ENCODE measurements at regions not wholly inside any gene's neighbourhood (a gene's known extent, or its start where the extent isn't known, plus 50 kb on each side); places are given as distances from the start of the nearest gene placed in this dataset.

GRCh38 chr14:32019276-32019675, 57.8 kb upstream of the ARHGAP5 start:
- Histone ChIP-seq H3K4me2 (ENCODE audit: low read depth, low read length, poor library complexity, severe bottlenecking) (no peak overlapping the region), H3K79me2 (ENCODE audit: low read length) (no peaks in the 10 kb centered on the region), H3K36me3 (ENCODE audit: insufficient read depth, low read length) (no peaks in the 10 kb centered on the region), H3K27ac (ENCODE audit: low read length) (no peak overlapping the region), H3K27me3 (ENCODE audit: low read length) (no peaks in the 10 kb centered on the region), H3K9ac (ENCODE audit: low read length) (no peak overlapping the region), H3K4me3 (ENCODE audit: low read length) (no peak overlapping the region), H4K20me1 (ENCODE audit: insufficient read depth, low read depth, low read length) (no peaks in the 10 kb centered on the region), H2AFZ (ENCODE audit: low read length) (no peak overlapping the region), H3K9me2 (replicated peaks; ENCODE audit: insufficient read depth, low read length) (no peaks in the 10 kb centered on the region), H3K9me3 (ENCODE audit: low read length) (no peaks in the 10 kb centered on the region), H3K4me1 (ENCODE audit: low read length) (no peaks in the 10 kb centered on the region)
- no peak for DNase-seq

- no peak overlapping the region for H3K9ac ChIP-seq (ENCODE audit: low read length)
- no peak overlapping the region for H3K4me2 ChIP-seq (ENCODE audit: low read depth, low read length, poor library complexity, severe bottlenecking)
- no peak for DNase-seq
- H3K9me2 ChIP-seq (replicated peaks; ENCODE audit: insufficient read depth, low read length) = no peaks in the 10 kb centered on the region
- no peak overlapping the region for H3K4me3 ChIP-seq (ENCODE audit: low read length)
- no peaks in the 10 kb centered on the region for H3K27me3 ChIP-seq (ENCODE audit: low read length)
- no peaks in the 10 kb centered on the region for H4K20me1 ChIP-seq (ENCODE audit: insufficient read depth, low read depth, low read length)
- no peaks in the 10 kb centered on the region for H3K4me1 ChIP-seq (ENCODE audit: low read length)
- H2AFZ ChIP-seq (ENCODE audit: low read length) = no peak overlapping the region
- no peaks in the 10 kb centered on the region for H3K9me3 ChIP-seq (ENCODE audit: low read length)
- H3K79me2 ChIP-seq (ENCODE audit: low read length) = no peaks in the 10 kb centered on the region
- H3K36me3 ChIP-seq (ENCODE audit: insufficient read depth, low read length) = no peaks in the 10 kb centered on the region
- no peak overlapping the region for H3K27ac ChIP-seq (ENCODE audit: low read length)
Measured at GRCh38 chr14:32020882-32021281, 56.2 kb upstream of the ARHGAP5 start.

GRCh38 chr14:32021341-32021740, 55.8 kb upstream of the ARHGAP5 start:
- no peaks in the 10 kb centered on the region for H3K9me3 ChIP-seq (ENCODE audit: low read length)
- no peaks in the 10 kb centered on the region for H3K36me3 ChIP-seq (ENCODE audit: insufficient read depth, low read length)
- no peak overlapping the region for H3K4me2 ChIP-seq (ENCODE audit: low read depth, low read length, poor library complexity, severe bottlenecking)
- no peak for DNase-seq
- H3K9ac ChIP-seq (ENCODE audit: low read length) = no peak overlapping the region
- H4K20me1 ChIP-seq (ENCODE audit: insufficient read depth, low read depth, low read length) = no peaks in the 10 kb centered on the region
- no peaks in the 10 kb centered on the region for H3K9me2 ChIP-seq (replicated peaks; ENCODE audit: insufficient read depth, low read length)
- H3K79me2 ChIP-seq (ENCODE audit: low read length) = no peaks in the 10 kb centered on the region
- H3K27ac ChIP-seq (ENCODE audit: low read length) = no peak overlapping the region
- H3K4me1 ChIP-seq (ENCODE audit: low read length) = no peaks in the 10 kb centered on the region
- H3K27me3 ChIP-seq (ENCODE audit: low read length) = no peaks in the 10 kb centered on the region
- no peak overlapping the region for H3K4me3 ChIP-seq (ENCODE audit: low read length)
- no peak overlapping the region for H2AFZ ChIP-seq (ENCODE audit: low read length)

- Histone ChIP-seq H3K4me1 (ENCODE audit: low read length) (no peaks in the 10 kb centered on the region), H3K4me3 (ENCODE audit: low read length) (no peak overlapping the region), H3K9me3 (ENCODE audit: low read length) (no peaks in the 10 kb centered on the region), H3K27ac (ENCODE audit: low read length) (no peak overlapping the region), H3K4me2 (ENCODE audit: low read depth, low read length, poor library complexity, severe bottlenecking) (no peak overlapping the region), H3K9ac (ENCODE audit: low read length) (no peak overlapping the region), H3K9me2 (replicated peaks; ENCODE audit: insufficient read depth, low read length) (no peaks in the 10 kb centered on the region), H2AFZ (ENCODE audit: low read length) (no peak overlapping the region), H4K20me1 (ENCODE audit: insufficient read depth, low read depth, low read length) (no peaks in the 10 kb centered on the region), H3K36me3 (ENCODE audit: insufficient read depth, low read length) (no peaks in the 10 kb centered on the region), H3K79me2 (ENCODE audit: low read length) (no peaks in the 10 kb centered on the region), H3K27me3 (ENCODE audit: low read length) (no peaks in the 10 kb centered on the region)
- DNase-seq = no peak
Measured at GRCh38 chr14:32022525-32022924, 54.6 kb upstream of the ARHGAP5 start.

GRCh38 chr14:32022938-32023466, 54.1 kb upstream of the ARHGAP5 start:
- Histone ChIP-seq H3K9me3 (ENCODE audit: low read length) (no peaks in the 10 kb centered on the region), H2AFZ (ENCODE audit: low read length) (no peak overlapping the region)

GRCh38 chr14:32023540-32023939, 53.6 kb upstream of the ARHGAP5 start:
- peaks cover 3% of the 10 kb centered on the region for H3K4me1 ChIP-seq (ENCODE audit: low read length)
- H3K36me3 ChIP-seq (ENCODE audit: insufficient read depth, low read length) = no peaks in the 10 kb centered on the region
- no peak overlapping the region for H3K4me2 ChIP-seq (ENCODE audit: low read depth, low read length, poor library complexity, severe bottlenecking)
- no peak overlapping the region for H3K27ac ChIP-seq (ENCODE audit: low read length)
- no peak overlapping the region for H3K4me3 ChIP-seq (ENCODE audit: low read length)
- no peaks in the 10 kb centered on the region for H3K79me2 ChIP-seq (ENCODE audit: low read length)
- H3K9ac ChIP-seq (ENCODE audit: low read length) = no peak overlapping the region
- H3K9me2 ChIP-seq (replicated peaks; ENCODE audit: insufficient read depth, low read length) = no peaks in the 10 kb centered on the region
- H3K9me3 ChIP-seq (ENCODE audit: low read length) = no peaks in the 10 kb centered on the region
- no peaks in the 10 kb centered on the region for H4K20me1 ChIP-seq (ENCODE audit: insufficient read depth, low read depth, low read length)
- H3K27me3 ChIP-seq (ENCODE audit: low read length) = no peaks in the 10 kb centered on the region
- H2AFZ ChIP-seq (ENCODE audit: low read length) = no peak overlapping the region
- no peak for DNase-seq

More at GRCh38 chr14:32022938-32023466, 54.1 kb upstream of the ARHGAP5 start:
- H3K9me2 ChIP-seq (replicated peaks; ENCODE audit: insufficient read depth, low read length) = no peaks in the 10 kb centered on the region
- no peak overlapping the region for H3K4me3 ChIP-seq (ENCODE audit: low read length)
- no peaks in the 10 kb centered on the region for H3K36me3 ChIP-seq (ENCODE audit: insufficient read depth, low read length)
- no peak overlapping the region for H3K27ac ChIP-seq (ENCODE audit: low read length)
- H3K79me2 ChIP-seq (ENCODE audit: low read length) = no peaks in the 10 kb centered on the region
- H4K20me1 ChIP-seq (ENCODE audit: insufficient read depth, low read depth, low read length) = no peaks in the 10 kb centered on the region
- DNase-seq = no peak
- H3K9ac ChIP-seq (ENCODE audit: low read length) = no peak overlapping the region
- no peaks in the 10 kb centered on the region for H3K27me3 ChIP-seq (ENCODE audit: low read length)
- H3K4me2 ChIP-seq (ENCODE audit: low read depth, low read length, poor library complexity, severe bottlenecking) = no peak overlapping the region
- no peaks in the 10 kb centered on the region for H3K4me1 ChIP-seq (ENCODE audit: low read length)

- H4K20me1 ChIP-seq (ENCODE audit: insufficient read depth, low read depth, low read length) = no peaks in the 10 kb centered on the region
- no peak overlapping the region for H3K4me2 ChIP-seq (ENCODE audit: low read depth, low read length, poor library complexity, severe bottlenecking)
- DNase-seq = no peak
- no peaks in the 10 kb centered on the region for H3K9me3 ChIP-seq (ENCODE audit: low read length)
- H3K4me1 ChIP-seq (ENCODE audit: low read length) = peaks cover 9% of the 10 kb centered on the region
- no peak overlapping the region for H3K9ac ChIP-seq (ENCODE audit: low read length)
- H3K9me2 ChIP-seq (replicated peaks; ENCODE audit: insufficient read depth, low read length) = no peaks in the 10 kb centered on the region
- H3K79me2 ChIP-seq (ENCODE audit: low read length) = no peaks in the 10 kb centered on the region
- no peak overlapping the region for H2AFZ ChIP-seq (ENCODE audit: low read length)
- H3K27ac ChIP-seq (ENCODE audit: low read length) = no peak overlapping the region
- no peak overlapping the region for H3K4me3 ChIP-seq (ENCODE audit: low read length)
- no peaks in the 10 kb centered on the region for H3K27me3 ChIP-seq (ENCODE audit: low read length)
- no peaks in the 10 kb centered on the region for H3K36me3 ChIP-seq (ENCODE audit: insufficient read depth, low read length)
Measured at GRCh38 chr14:32027255-32027939, 49.7 kb upstream of the ARHGAP5 start.
